GM18858 (cell line): ENCODE measurements at regions not wholly inside any gene's neighbourhood (a gene's known extent, or its start where the extent isn't known, plus 50 kb on each side); places are given as distances from the start of the nearest gene placed in this dataset.

Experiments used
- ATAC-seq: cut with Tn5 transposase; IDR thresholded peaks from one replicate; pipeline ENCODE4 v1.9.1; 2021; ENCODE audit not compliant: unreplicated experiment

GRCh38 chr6:40083141-40083920, 149.1 kb upstream of the MOCS1 start:
- no peak for ATAC-seq

DNA sequence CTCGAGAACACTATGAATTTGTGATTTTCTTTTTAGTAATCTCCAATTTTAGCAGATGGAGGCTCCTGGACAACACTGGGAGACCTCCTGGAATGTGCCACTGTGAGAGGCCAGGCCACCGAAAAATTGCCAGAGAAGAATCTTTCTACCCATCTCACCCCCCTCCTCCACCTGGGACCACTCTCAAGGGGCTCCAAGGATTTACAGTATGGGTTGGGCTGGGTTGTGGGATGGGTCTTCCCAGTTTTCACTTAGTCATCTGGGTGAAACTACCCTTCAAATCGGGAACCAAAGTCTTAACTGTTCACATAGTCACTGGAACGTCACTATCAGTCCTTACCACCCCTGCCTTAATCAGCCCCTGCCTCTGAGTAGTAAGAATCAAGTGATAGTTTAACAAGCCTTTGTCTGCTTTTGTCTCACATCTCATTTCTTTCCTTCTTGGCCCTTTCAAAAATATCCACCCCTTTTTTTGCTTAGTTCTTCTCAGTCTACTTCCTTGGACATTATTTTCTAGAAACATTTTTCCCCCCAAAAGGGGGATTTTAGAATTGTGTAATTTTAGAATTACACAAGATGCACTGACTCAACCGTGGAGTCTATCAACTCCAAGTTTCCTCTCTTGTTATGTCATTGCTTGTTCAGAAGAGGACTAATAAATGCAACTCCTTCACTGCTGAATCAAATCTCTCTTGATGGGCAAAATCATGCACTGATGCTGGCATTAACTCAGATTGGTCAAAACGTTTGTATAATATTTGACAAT, 148.2 kb upstream of the MOCS1 start:
- no peak for ATAC-seq

DNA sequence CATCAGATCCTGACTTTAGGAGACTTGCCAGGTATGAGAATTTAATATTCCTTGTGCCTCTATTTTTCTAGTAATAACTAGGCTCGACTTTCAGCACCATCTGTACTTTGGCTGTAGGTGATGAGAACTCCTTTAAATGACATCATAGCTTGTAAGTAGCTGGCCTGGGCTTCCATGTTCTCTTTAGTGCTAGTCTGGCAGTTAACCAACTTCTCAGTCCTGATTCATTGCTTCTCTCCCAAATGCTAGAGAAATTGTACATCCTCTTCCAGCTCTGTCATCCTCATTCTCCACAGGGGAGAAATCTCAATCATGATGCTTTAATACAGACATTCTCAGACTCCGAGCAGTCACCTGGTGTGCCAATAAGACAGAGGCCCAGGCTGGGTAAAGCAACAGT, 143.5 kb upstream of the MOCS1 start:
- no peak for ATAC-seq

GRCh38 chr6:40077315-40077714, 143.1 kb upstream of the MOCS1 start:
- no peak for ATAC-seq

- no peak for ATAC-seq
These were observed 140.9 kb upstream of the MOCS1 start for GRCh38 chr6:40075056-40075590.

GRCh38 chr6:40074306-40075055, 140.2 kb upstream of the MOCS1 start:
- no peak for ATAC-seq

- no peak for ATAC-seq
These were observed 132.1 kb upstream of the MOCS1 start for GRCh38 chr6:40066372-40066771.

GRCh38 chr6:40056865-40057264, 122.6 kb upstream of the MOCS1 start:
- no peak for ATAC-seq

- ATAC-seq: no peak
These were observed 120.3 kb upstream of the MOCS1 start for GRCh38 chr6:40054602-40055001.

- no peak for ATAC-seq
These were observed 119.9 kb upstream of the MOCS1 start for GRCh38 chr6:40054186-40054585.

DNA sequence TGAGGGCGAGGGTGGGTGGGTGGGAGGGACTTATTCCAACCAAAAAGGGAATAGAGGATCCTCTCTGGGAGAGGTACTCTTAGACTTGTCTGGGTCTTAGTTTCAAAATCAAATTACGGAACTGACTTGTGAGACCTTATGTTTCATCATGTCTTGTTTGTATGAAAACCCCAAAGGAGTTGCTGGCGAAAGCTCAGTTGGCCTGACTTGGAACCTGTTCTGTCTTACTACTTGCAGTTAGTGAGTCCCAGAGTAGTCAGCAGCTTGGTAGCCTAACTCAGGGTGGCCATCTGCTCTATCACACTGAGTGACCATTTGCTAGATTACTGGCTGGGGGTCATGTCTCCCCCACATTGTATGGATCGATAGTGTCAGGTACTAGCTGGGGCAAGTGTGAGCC, 114.9 kb upstream of the MOCS1 start:
- no peak for ATAC-seq

DNA sequence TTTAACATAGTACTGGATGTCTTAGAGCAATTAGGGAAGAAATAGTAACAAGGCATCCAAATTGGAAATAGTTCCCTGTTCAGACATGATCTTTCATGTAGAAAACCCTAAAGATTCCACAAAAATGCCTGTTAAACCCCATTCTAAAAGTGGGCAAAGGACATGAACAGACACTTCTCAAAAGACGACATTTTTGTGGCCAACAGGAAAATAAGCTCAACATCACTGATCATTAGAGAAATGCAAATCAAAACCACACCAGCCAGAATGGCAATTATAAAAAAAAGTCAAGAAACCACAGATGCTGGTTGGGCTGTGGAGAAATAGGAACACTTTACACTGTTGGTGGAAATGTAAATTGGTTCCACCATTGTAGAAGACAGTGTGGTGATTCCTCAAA, 109.9 kb upstream of the MOCS1 start:
- ATAC-seq: no peak

- no peak for ATAC-seq
These were observed 108.0 kb upstream of the MOCS1 start for GRCh38 chr6:40042232-40042631.

DNA sequence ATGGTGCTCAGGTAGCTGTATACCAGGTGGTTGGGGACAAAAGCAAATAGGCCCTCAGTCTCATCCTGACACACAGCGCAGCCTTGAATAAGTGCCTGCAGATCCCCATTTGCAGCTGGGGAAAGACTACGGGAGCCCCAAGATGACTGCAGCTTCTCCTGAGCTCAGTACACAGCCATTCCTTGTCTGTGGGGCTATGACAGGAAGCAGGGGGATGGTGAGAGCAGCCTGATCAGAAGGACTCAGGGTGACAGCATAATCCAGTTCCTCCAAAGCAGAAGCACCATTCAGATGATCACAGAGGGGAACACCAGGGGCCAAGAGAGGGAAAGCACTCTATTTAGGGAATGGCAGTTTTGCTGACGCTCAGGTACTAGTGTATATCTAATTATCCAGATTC, 104.8 kb upstream of the MOCS1 start:
- ATAC-seq: no peak

DNA sequence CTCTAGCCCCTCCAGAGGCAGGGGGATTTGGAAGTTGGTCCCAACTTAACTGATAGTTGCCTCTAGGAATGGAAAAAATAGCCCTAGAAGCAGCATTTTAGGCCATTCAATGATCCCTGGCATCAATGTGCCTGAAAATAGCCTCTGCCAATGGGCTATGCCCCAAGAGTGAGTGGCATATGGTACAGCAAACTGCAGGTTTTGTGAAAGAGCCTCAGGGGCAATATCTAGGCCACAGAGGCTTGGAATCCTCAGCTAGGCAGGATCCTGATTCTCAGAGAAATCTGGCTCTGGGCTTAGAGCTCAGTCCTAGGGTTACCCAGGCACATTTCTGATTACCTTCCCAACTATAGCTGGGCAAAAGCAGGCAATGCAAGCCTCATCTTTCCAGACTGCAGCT, 104.4 kb upstream of the MOCS1 start:
- no peak for ATAC-seq

- ATAC-seq: no peak
These were observed 103.0 kb upstream of the MOCS1 start for GRCh38 chr6:40037271-40037670.

DNA sequence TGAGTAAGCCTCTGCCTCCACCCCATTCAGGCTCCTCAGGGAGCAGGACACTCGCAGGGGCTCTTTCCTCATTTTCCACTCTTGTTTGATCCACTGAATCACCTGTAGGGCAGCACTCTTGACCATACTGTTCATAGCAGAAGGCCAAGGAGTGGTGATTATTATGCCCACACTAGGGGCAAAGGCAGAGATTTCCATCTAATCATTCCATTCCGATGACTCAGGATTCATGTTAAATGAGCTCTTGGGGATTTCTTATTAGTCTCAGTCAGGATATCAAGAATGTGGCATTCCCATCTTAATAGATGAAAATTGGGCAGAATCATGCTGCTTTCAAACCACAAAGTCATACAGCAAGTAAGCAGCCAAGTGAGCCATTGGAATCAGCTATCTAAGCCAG, 101.9 kb upstream of the MOCS1 start:
- no peak for ATAC-seq

- ATAC-seq: no peak
These were observed 94.2 kb upstream of the MOCS1 start for GRCh38 chr6:40028449-40028848.

DNA sequence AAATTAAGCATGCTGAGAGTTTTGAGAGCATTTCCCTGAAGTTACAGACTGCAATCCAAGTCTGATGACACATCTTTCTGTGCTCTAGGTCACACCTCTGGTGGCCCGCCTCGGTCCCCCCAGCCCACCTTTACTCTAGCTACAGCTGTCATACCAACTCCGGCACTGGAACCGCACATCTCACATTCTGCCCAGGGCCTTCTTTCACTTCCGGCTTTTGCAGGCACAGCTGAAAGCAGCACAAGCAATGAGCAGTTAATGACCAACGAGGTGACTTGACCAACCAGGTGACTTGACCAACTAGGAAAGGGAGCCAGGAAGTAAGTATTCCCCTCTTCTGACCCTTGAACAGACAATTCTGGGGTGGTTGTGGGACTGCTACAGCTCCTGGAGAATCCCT, 88.6 kb upstream of the MOCS1 start:
- no peak for ATAC-seq

DNA sequence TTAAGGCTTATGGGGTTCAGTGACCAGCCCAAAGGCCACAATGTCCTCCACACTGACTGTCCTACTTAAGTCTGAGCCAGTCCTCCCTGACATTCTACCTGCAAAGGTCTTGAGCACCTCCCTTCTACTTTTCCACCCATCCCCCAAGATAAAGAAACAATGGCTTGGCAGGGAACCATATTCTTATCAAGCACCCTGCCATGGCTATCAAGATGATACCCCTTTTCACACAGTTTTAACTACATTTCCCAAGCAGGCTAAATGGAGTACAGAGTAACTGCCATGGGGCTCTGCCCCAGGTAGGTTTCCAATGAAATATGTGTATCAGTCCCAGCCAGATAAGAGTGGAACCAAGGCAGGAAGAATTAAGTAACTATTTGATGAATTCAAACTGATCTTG, 85.9 kb upstream of the MOCS1 start:
- ATAC-seq: no peak

DNA sequence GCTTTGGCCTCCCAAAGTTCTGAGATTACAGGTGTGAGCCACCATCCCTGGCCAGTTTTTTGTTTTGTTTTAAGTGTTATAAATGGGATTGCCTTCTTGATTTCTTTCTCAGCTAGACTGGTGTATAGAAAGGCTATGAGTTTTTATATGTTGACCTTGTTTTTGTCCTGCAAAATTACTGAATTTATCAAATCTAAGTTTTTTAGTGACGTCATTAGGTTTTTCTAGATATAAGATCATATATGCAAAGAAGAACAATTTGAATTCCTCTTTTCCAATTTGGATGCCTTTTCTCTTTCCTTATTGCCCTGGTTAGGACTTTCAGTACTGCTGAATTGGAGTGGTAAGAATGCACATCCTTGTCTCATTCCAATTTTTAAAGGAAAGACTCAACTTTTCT, 81.3 kb upstream of the MOCS1 start:
- ATAC-seq: no peak

GRCh38 chr6:40011844-40012243, 77.6 kb upstream of the MOCS1 start:
- ATAC-seq: no peak
